ENCODE measurements at regions not wholly inside any gene's neighbourhood (a gene's known extent, or its start where the extent isn't known, plus 50 kb on each side); places are given as distances from the start of the nearest gene placed in this dataset.

GRCh38 chrX:39625810-39626209 lies 471.9 kb downstream of the BCOR start:
- ChIA-PET CTCF (no interaction called here), POLR2A (ENCODE audit: unreplicated experiment) (no interaction called here)
- no peaks in the 10 kb centered on the region for H4K20me1 ChIP-seq (ENCODE audit: insufficient read depth, low read length)
- no peak for ATAC-seq (ENCODE audit: low read depth)
- peak; percentile 81 for TF ChIP-seq CEBPB (IDR thresholded peaks at IDR 0.05; ENCODE audit: low read depth, low read length)
- no peak for TF ChIP-seq ELK1 (IDR thresholded peaks at IDR 0.05; ENCODE audit: borderline replicate concordance, low read depth, low read length)
- no peak overlapping the region for H3K9ac ChIP-seq (ENCODE audit: low read depth, low read length)
- no peak overlapping the region for H3K23ac ChIP-seq (ENCODE audit: low read depth, low read length)
- H2BK15ac ChIP-seq (ENCODE audit: low read depth, low read length) = no peak overlapping the region
- peaks cover 11% of the 10 kb centered on the region for H3K27me3 ChIP-seq (ENCODE audit: control insufficient read depth, insufficient read depth, low read length)
- no peak overlapping the region for H3K4ac ChIP-seq (ENCODE audit: low read depth, low read length)
- intact Hi-C loops (cut with micrococcal nuclease) = no loop called here
- no peak overlapping the region for H3K56ac ChIP-seq (ENCODE audit: extremely low read depth, insufficient read depth, low read length)
- no peak overlapping the region for H2AK9ac ChIP-seq (replicated peaks; ENCODE audit: low read depth, low read length, poor library complexity)
- no peak overlapping the region for H4K91ac ChIP-seq (ENCODE audit: insufficient read depth, low read depth, low read length)
- no peak overlapping the region for H2AFZ ChIP-seq (replicated peaks; ENCODE audit: low read length, poor library complexity)
- no peak overlapping the region for H2BK20ac ChIP-seq (ENCODE audit: low read depth, low read length)
- H3K9me1 ChIP-seq (ENCODE audit: insufficient read depth, low read length) = no peaks in the 10 kb centered on the region
- no TSS peak for BruUV-seq (replicated peaks)
- no peak overlapping the region for H2BK120ac ChIP-seq (ENCODE audit: low read depth, low read length)
- no peak overlapping the region for H2AK5ac ChIP-seq (ENCODE audit: low read depth, low read length)
- H4K5ac ChIP-seq (ENCODE audit: low read depth, low read length) = no peak overlapping the region
- no peaks in the 10 kb centered on the region for H3K36me3 ChIP-seq (ENCODE audit: control insufficient read depth, insufficient read depth, low read length)
- no peak overlapping the region for H3K18ac ChIP-seq (ENCODE audit: low read depth, low read length)
- in situ Hi-C loops (cut with MboI; ENCODE audit: low sequenced_read_pairs) = loop anchor here (10.0 kb wide), 1 partner anchor 61 kb away; no protein-coding TSS in a partner anchor
- H2BK5ac ChIP-seq (ENCODE audit: low read depth, low read length, poor library complexity, severe bottlenecking) = no peak overlapping the region
- no peaks in the 10 kb centered on the region; the same call in 1 of the 2 replicates for H3K9me3 ChIP-seq (ENCODE audit: control insufficient read depth, insufficient read depth, low read length)
- no peaks in the 10 kb centered on the region for H3K4me1 ChIP-seq (ENCODE audit: control insufficient read depth, insufficient read depth, low read length)
- DNase-seq = no peak
- H3K4me3 ChIP-seq (ENCODE audit: insufficient read depth, low read depth, low read length) = no peak overlapping the region
- no peak overlapping the region for H3K4me2 ChIP-seq (ENCODE audit: low read depth, low read length)
- dilution Hi-C loops (cut with HindIII; ENCODE audit: low sequenced_read_pairs, unreplicated experiment) = no loop called here
- H4K8ac ChIP-seq (ENCODE audit: low read depth in 2 of 2, low read length in 2 of 2) = no peak overlapping the region
- no peaks in the 10 kb centered on the region for H3K79me1 ChIP-seq (ENCODE audit: low read depth in 1 of 2, low read length in 2 of 2)
- no peak overlapping the region for H3K14ac ChIP-seq (replicated peaks; ENCODE audit: low read depth, low read length)
- no peak overlapping the region for H3K27ac ChIP-seq (ENCODE audit: insufficient read depth, low read length)
- WGBS, 2 experiments (ENCODE audit: extremely low coverage in 2 of 2, insufficient read length in 1 of 2) = no CpG with 5 or more reads among the region's 4 CpGs

Measured in IMR-90 (cell line).